Aorta (tissue), 5 donors: ENCODE measurements at regions not wholly inside any gene's neighbourhood (a gene's known extent, or its start where the extent isn't known, plus 50 kb on each side); places are given as distances from the start of the nearest gene placed in this dataset.

ENCODE experiments used
- ATAC-seq: fragments of 200-7000 bp; cut with Tn5 transposase; one replicate; pipeline ENCODE4 v1.9.1; 2022; ENCODE audit warnings: moderate library complexity; ENCODE audit not compliant: low FRiP score
- DNase-seq, 2 donors: peaks; one replicate each; pipeline ENCODE4 v3.0.0-alpha.2; 2020
- H3K27ac ChIP-seq, 2 donors: one replicate each; pipeline ENCODE4 v1.5.1; 2013; ENCODE audit warnings: low read length in 2 of 2, mild to moderate bottlenecking in 2 of 2, moderate library complexity in 2 of 2, control low read depth in 1 of 2, inconsistent platforms in 1 of 2, low read depth in 1 of 2
- H3K27me3 ChIP-seq, 2 donors: one replicate each; pipeline ENCODE4 v1.6.1; 2013; ENCODE audit warnings: control low read depth in 1 of 2, low read length in 1 of 2, mild to moderate bottlenecking in 1 of 2, moderate library complexity in 1 of 2; ENCODE audit not compliant: insufficient read depth in 2 of 2, control insufficient read depth in 1 of 2
- H3K36me3 ChIP-seq, 2 donors: one replicate each; pipeline ENCODE4 v1.6.1; 2013; ENCODE audit warnings: control low read depth in 1 of 2, low read length in 1 of 2, mild to moderate bottlenecking in 1 of 2; ENCODE audit not compliant: insufficient read depth in 2 of 2, control insufficient read depth in 1 of 2
- H3K4me1 ChIP-seq, 2 donors: one replicate each; pipeline ENCODE4 v1.6.1; 2013; ENCODE audit warnings: low read length in 2 of 2, control low read depth in 1 of 2, mild to moderate bottlenecking in 1 of 2, moderate library complexity in 1 of 2; ENCODE audit not compliant: insufficient read depth in 2 of 2, control insufficient read depth in 1 of 2
- H3K4me3 ChIP-seq, 2 donors: one replicate each; pipeline ENCODE4 v1.5.1; 2013; ENCODE audit warnings: low read length in 2 of 2, control low read depth in 1 of 2, mild to moderate bottlenecking in 1 of 2
- H3K9me3 ChIP-seq: one replicate; pipeline ENCODE4 v1.6.1; 2013; ENCODE audit warnings: mild to moderate bottlenecking, low read length; ENCODE audit not compliant: control insufficient read depth
- WGBS, 2 donors: extraction: QIAGEN DNeasy Blood & Tissue Kit; methylation state at CpG; one replicate each; pipeline ENCODE4 v1.1.7; 2013; 5-methylcytosine and 5-hydroxymethylcytosine counted together
- intact Hi-C, 2 donors: fragments of 100-400 bp; cut with DNase I; formaldehyde crosslinking; loops; one replicate each; pipeline versions ENCODE4 v1.14.2 to v1.15.0; 2022
- donor health status: healthy with polysubstance abuse.
- donor health status: Bipolar disorder and iron deficiency.
- donor health status: DM: no; HTN: no; CAD: no.
- donor health status: DM: no; HTN: no; CAD: no.
- donor health status: DM: yes; HTN: yes; CAD: no.

DNA sequence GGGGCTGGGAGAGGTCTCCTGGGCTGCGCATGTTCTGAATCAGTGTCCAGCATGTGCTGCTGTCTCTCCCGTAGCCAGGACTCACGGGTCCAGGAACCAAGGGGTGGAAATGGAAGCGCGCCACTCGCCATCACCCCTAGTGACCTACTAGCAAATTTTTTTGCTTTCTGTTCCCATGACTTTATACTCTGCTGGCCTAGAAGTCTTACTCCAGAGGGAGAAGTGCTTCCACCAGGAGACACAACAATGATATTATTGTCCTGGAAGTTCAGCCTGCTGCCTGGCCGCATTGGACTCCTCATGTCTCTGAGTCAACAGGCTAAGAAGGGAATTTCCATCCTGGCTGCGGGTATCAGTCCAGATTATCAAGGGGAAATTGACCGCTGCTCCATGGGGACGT is 729.7 kb downstream of the BRD1 start:
- WGBS, 2 donors: 85% methylated on average over 10 of the region's 10 CpGs
- intact Hi-C loops: no loop called here
- no peaks in the 10 kb centered on the region for H3K36me3 ChIP-seq

DNA sequence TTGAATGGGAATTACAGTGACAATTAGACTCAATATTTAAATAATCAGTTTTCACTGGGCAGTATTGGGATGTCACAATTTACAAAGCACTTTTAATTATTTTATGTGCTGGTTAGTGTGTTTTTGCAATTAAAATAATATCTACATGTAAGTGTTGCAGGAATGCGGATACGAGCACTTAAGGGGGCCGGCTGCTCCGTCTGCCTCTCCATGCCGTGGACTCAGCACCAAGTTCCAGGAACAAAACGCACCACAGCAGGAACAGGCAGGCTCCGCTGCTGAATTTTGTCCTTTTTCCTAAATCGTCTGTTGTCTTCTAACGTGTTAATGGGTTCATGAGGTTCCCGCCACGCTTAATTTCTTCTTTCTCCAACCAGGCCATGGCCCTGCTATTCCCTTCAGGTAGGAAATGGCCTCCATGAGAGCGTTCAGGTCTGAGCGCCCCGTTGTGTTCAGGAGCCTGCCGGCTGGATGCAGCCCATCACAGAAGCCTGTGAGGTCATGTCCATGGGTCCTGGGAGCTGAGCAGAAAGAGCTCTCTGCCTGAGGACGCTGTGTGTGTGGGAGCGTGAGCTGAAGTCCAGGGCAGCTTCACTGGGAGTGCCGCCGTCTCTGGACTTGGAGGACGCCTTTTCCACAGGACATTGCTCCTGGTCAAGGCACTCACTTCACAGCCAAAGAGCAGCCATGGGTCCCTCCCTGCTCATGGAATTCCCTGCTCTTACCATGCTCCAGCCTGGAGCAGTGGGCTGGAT is 730.3 kb downstream of the BRD1 start:
- Histone ChIP-seq H3K4me1 (no peaks in the 10 kb centered on the region), H3K9me3 (no peaks in the 10 kb centered on the region), H3K4me3 (no peak overlapping the region), H3K27me3 (no peaks in the 10 kb centered on the region), H3K36me3 (no peaks in the 10 kb centered on the region), H3K27ac (no peak overlapping the region)
- 96 to 97% methylated on average over 20 of the region's 20 CpGs for WGBS, 2 donors
- ATAC-seq (no peak), DNase-seq (peak in 1 of 2 donors; percentile 27)
- intact Hi-C loops: no loop called here

More for the DNA sequence above, 729.7 kb downstream of the BRD1 start:
- H3K4me1 ChIP-seq: no peaks in the 10 kb centered on the region
- no peak overlapping the region for H3K27ac ChIP-seq
- H3K4me3 ChIP-seq: no peak overlapping the region
- DNase-seq (peak in 1 of 2 donors; percentile 46), ATAC-seq (no peak)
- H3K27me3 ChIP-seq: no peaks in the 10 kb centered on the region
- no peaks in the 10 kb centered on the region for H3K9me3 ChIP-seq

GRCh38 chr22:49096476-49096875 is 731.2 kb downstream of the BRD1 start:
- no peak for ATAC-seq
- H3K4me3 ChIP-seq: no peak overlapping the region
- H3K27ac ChIP-seq: no peak overlapping the region
- peak in 1 of 2 donors; percentile 1 for DNase-seq
- H3K27me3 ChIP-seq: no peaks in the 10 kb centered on the region
- WGBS, 2 donors: 95% methylated on average over 9 of the region's 9 CpGs
- H3K36me3 ChIP-seq: no peaks in the 10 kb centered on the region
- intact Hi-C loops: no loop called here
- H3K4me1 ChIP-seq: no peaks in the 10 kb centered on the region
- no peaks in the 10 kb centered on the region for H3K9me3 ChIP-seq

GRCh38 chr22:49095366-49095765 is 732.3 kb downstream of the BRD1 start:
- ATAC-seq: no peak
- Histone ChIP-seq H3K4me3 (no peak overlapping the region), H3K27ac (no peak overlapping the region), H3K27me3 (no peaks in the 10 kb centered on the region), H3K9me3 (no peaks in the 10 kb centered on the region), H3K36me3 (no peaks in the 10 kb centered on the region), H3K4me1 (no peaks in the 10 kb centered on the region)
- DNase-seq: peak in 1 of 2 donors; percentile 36
- intact Hi-C loops: no loop called here
- WGBS, 2 donors: 94 to 95% methylated on average over 19 of the region's 19 CpGs

- H3K27ac ChIP-seq: no peak overlapping the region
- WGBS, 2 donors: 94 to 97% methylated on average over 18 of the region's 18 CpGs
- no peaks in the 10 kb centered on the region for H3K27me3 ChIP-seq
- H3K9me3 ChIP-seq: no peaks in the 10 kb centered on the region
- ATAC-seq: no peak
- intact Hi-C loops: no loop called here
- no peaks in the 10 kb centered on the region for H3K4me1 ChIP-seq
- no peak overlapping the region for H3K4me3 ChIP-seq
- DNase-seq: peak in 1 of 2 donors; percentile 16
- H3K36me3 ChIP-seq: no peaks in the 10 kb centered on the region
These were observed 732.8 kb downstream of the BRD1 start for GRCh38 chr22:49094858-49095257.

DNA sequence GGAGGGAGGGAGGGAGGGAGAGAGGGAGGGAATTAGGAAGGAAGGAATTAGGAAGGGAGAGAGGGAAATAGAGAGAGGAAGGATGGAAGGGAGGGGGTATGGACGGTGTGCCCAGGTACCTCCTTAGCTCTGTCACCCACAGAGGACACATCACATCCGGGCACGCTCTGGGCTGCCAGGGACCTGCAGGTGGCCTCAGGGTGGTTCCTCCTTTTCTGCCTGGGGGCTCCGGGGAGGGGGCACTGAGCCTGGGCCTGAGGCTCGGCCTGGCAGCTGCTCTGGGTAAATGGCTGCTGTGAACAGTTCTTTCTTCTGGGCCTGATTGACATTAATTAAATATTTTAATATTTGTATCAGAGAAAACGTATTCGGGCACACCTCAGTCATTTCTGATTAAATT is 733.5 kb downstream of the BRD1 start:
- no peak overlapping the region for H3K4me3 ChIP-seq
- H3K36me3 ChIP-seq: no peaks in the 10 kb centered on the region
- H3K27ac ChIP-seq: no peak overlapping the region
- no peaks in the 10 kb centered on the region for H3K9me3 ChIP-seq
- intact Hi-C loops: no loop called here
- ATAC-seq (no peak), DNase-seq (peak in 1 of 2 donors; percentile 24)
- 90 to 93% methylated on average over 7 of the region's 7 CpGs for WGBS, 2 donors
- no peaks in the 10 kb centered on the region for H3K4me1 ChIP-seq
- no peaks in the 10 kb centered on the region for H3K27me3 ChIP-seq

GRCh38 chr22:49093192-49093880 is 734.3 kb downstream of the BRD1 start:
- Histone ChIP-seq H3K4me3 (no peak overlapping the region), H3K27ac (no peak overlapping the region), H3K4me1 (no peaks in the 10 kb centered on the region), H3K9me3 (no peaks in the 10 kb centered on the region), H3K36me3 (no peaks in the 10 kb centered on the region), H3K27me3 (no peaks in the 10 kb centered on the region)
- WGBS, 2 donors: 86 to 88% methylated on average over 23 of the region's 23 CpGs
- ATAC-seq (no peak), DNase-seq (peak in 1 of 2 donors; percentile 40)
- intact Hi-C loops: no loop called here

DNA sequence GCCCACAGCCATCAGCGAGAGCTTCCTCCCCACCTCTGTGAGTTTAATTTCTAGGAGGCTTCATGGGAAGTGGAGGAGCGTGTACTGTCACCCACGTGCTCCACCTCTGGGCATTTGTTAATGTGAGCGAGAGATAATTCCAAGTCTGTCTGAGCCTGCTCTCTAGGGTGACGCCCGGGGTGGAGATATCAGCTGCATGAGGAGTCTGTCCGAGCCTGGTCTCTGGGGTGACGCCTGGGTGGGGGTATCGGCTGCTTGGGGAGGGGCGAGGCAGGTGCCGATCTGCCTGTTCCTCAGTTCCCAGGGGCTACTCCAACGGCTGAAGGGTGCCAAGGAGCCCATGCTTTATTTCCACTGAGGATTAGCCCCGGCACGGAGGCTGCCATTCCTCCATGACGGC is 735.0 kb downstream of the BRD1 start:
- intact Hi-C loops: no loop called here
- Histone ChIP-seq H3K4me3 (no peak overlapping the region), H3K36me3 (no peaks in the 10 kb centered on the region), H3K27ac (no peak overlapping the region), H3K27me3 (no peaks in the 10 kb centered on the region), H3K4me1 (no peaks in the 10 kb centered on the region), H3K9me3 (no peaks in the 10 kb centered on the region)
- DNase-seq (peak; percentile 20 to 33), ATAC-seq (no peak)
- WGBS, 2 donors: 88 to 90% methylated on average over 15 of the region's 15 CpGs
